Upper lobe of left lung (tissue), 6 donors: ENCODE measurements at regions not wholly inside any gene's neighbourhood (a gene's known extent, or its start where the extent isn't known, plus 50 kb on each side); places are given as distances from the start of the nearest gene placed in this dataset.
A peak's percentile ranks its signal among the peaks of the same experiment; 100 is the strongest.

Source experiments
- ATAC-seq, 2 donors: fragments of 200-7000 bp; cut with Tn5 transposase; one replicate each; pipeline ENCODE4 v1.9.1; 2022; ENCODE audit warnings: mild to moderate bottlenecking in 2 of 2, moderate library complexity in 2 of 2; ENCODE audit not compliant: low FRiP score in 2 of 2
- DNase-seq, 2 donors: peaks; one replicate each; pipeline ENCODE4 v3.0.0-alpha.2; 2019 to 2020
- H3K27ac ChIP-seq, 4 donors: fragments of 200-600 bp; sonication (generic); one replicate each; pipeline ENCODE4 v1.5.1; 2016 to 2019
- H3K27me3 ChIP-seq, 4 donors: fragments of 200-600 bp; sonication (generic); one replicate each; pipeline ENCODE4 v1.5.1; 2017 to 2019
- H3K36me3 ChIP-seq, 4 donors: fragments of 200-600 bp; sonication (generic); one replicate each; pipeline ENCODE4 v1.5.1; 2016 to 2019
- H3K4me1 ChIP-seq, 4 donors: fragments of 200-600 bp; sonication (generic); one replicate each; pipeline ENCODE4 v1.5.1; 2018 to 2019
- H3K4me3 ChIP-seq, 4 donors: fragments of 200-600 bp; sonication (generic); one replicate each; pipeline ENCODE4 v1.5.1; 2017 to 2019; ENCODE audit warnings: mild to moderate bottlenecking in 2 of 4, moderate library complexity in 1 of 4
- H3K9me3 ChIP-seq, 4 donors: fragments of 200-600 bp; sonication (generic); one replicate each; pipeline ENCODE4 v1.5.1; 2018 to 2019
- EP300 ChIP-seq, 4 donors: sonication (generic); formaldehyde crosslinking; IDR thresholded peaks; one replicate each; pipeline ENCODE4 v1.5.1; 2017; ENCODE audit warnings: antibody characterized with exemption in 4 of 4, control low read depth in 2 of 4
- POLR2A ChIP-seq, 4 donors: fragments of 450-650 bp; IDR thresholded peaks; one replicate each; pipeline ENCODE4 v1.5.1; 2016 to 2017; ENCODE audit warnings: antibody characterized with exemption in 4 of 4, mild to moderate bottlenecking in 2 of 4
- POLR2AphosphoS5 ChIP-seq, 2 donors: sonication (generic); formaldehyde crosslinking; IDR thresholded peaks; one replicate each; pipeline ENCODE4 v1.5.1; 2017; ENCODE audit warnings: antibody characterized with exemption in 2 of 2
- whole genome bisulfite sequencing, 2 donors: methylation state at CpG; one replicate each; pipeline ENCODE4 v1.1.5; 2017 to 2018; 5-methylcytosine and 5-hydroxymethylcytosine counted together
- TF ChIP-seq, protein P1 (sequence below), 6 experiments: fragments of 450-650 bp in 4 of 6; fragments of 200-600 bp in 2 of 6; sonication (generic) in 2 of 6; IDR thresholded peaks; one replicate each; pipeline ENCODE4 v1.5.1; 2016 to 2019; ENCODE audit warnings: antibody characterized with exemption in 6 of 6
- donor health status: DM: no; HTN: no; CAD: no; lungs with moderate emphysema.
- donor health status: DM: no; HTN: yes; CAD: no; lungs with severe emphysema.

DNA sequence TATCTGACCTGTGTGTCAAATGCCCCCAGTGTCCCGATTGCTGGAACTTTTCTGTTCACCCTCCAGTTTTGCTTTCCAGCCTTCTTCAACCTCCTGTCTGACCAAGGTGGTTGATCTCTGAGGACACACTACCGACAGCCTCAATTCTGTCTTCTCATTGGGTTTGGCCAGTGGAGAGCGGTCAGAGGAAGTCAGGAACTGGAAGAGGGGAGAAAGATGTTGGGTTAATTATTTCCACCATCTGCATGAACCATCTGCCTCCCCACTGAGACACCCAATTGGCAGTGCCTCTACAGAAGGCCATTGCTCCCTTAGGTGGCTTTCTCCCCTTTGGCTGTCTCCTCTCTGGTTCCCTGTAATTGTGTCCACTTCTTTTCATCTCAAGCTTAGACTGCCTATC lies 154.3 kb upstream of the RAI14 start:
- H3K27me3 ChIP-seq, result no peaks in the 10 kb centered on the region
- H3K9me3 ChIP-seq, result no peaks in the 10 kb centered on the region
- peaks cover 20 to 51% (median 37%) of the 10 kb centered on the region in 4 donors for H3K4me1 ChIP-seq
- no peak overlapping the region for H3K27ac ChIP-seq
- ATAC-seq (no peak), DNase-seq (no peak)
- H3K4me3 ChIP-seq, result no peak overlapping the region
- H3K36me3 ChIP-seq, result no peaks in the 10 kb centered on the region
- WGBS, 2 donors, result 94 to 98% methylated on average over 3 of the region's 3 CpGs
- TF ChIP-seq, protein P1, sequence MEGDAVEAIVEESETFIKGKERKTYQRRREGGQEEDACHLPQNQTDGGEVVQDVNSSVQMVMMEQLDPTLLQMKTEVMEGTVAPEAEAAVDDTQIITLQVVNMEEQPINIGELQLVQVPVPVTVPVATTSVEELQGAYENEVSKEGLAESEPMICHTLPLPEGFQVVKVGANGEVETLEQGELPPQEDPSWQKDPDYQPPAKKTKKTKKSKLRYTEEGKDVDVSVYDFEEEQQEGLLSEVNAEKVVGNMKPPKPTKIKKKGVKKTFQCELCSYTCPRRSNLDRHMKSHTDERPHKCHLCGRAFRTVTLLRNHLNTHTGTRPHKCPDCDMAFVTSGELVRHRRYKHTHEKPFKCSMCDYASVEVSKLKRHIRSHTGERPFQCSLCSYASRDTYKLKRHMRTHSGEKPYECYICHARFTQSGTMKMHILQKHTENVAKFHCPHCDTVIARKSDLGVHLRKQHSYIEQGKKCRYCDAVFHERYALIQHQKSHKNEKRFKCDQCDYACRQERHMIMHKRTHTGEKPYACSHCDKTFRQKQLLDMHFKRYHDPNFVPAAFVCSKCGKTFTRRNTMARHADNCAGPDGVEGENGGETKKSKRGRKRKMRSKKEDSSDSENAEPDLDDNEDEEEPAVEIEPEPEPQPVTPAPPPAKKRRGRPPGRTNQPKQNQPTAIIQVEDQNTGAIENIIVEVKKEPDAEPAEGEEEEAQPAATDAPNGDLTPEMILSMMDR (IDR thresholded peaks at IDR 0.05), result no peak
- TF ChIP-seq EP300 (IDR thresholded peaks at IDR 0.05), result no peak
- no peak for TF ChIP-seq POLR2AphosphoS5 (IDR thresholded peaks at IDR 0.05)
- no peak for TF ChIP-seq POLR2A (IDR thresholded peaks at IDR 0.05)

DNA sequence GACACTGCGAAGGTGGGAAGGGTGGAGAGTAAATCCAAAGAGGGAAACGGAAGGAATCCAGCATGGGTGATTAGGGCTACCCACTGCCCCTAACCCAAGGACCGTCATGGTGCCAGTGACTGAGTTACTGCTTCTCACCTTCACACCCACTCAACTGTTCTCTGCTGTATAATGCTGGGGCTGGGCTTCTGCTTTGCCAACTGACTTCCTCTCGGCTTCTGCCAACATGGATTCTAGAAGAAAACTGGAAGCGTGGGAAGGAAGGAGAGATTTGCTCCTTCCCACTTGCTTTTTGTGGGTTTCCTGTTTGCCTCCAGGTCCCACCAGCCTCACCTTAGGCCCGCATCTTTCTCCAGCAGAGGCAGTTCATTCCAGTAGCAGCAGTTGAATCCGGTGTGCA lies 153.5 kb upstream of the RAI14 start:
- WGBS, 2 donors, result 77 to 79% methylated on average over 7 of the region's 7 CpGs
- ATAC-seq, result no peak
- no peak overlapping the region for H3K4me3 ChIP-seq
- no peaks in the 10 kb centered on the region for H3K9me3 ChIP-seq
- H3K4me1 ChIP-seq, result peaks cover 18 to 46% (median 34%) of the 10 kb centered on the region in 4 donors
- no peak overlapping the region for H3K27ac ChIP-seq
- DNase-seq, result no peak
- H3K27me3 ChIP-seq, result no peaks in the 10 kb centered on the region
- TF ChIP-seq, protein P1 (IDR thresholded peaks at IDR 0.05), result no peak
- TF ChIP-seq POLR2A (IDR thresholded peaks at IDR 0.05) (no peak), POLR2AphosphoS5 (IDR thresholded peaks at IDR 0.05) (no peak), EP300 (IDR thresholded peaks at IDR 0.05) (no peak)
- no peaks in the 10 kb centered on the region for H3K36me3 ChIP-seq

DNA sequence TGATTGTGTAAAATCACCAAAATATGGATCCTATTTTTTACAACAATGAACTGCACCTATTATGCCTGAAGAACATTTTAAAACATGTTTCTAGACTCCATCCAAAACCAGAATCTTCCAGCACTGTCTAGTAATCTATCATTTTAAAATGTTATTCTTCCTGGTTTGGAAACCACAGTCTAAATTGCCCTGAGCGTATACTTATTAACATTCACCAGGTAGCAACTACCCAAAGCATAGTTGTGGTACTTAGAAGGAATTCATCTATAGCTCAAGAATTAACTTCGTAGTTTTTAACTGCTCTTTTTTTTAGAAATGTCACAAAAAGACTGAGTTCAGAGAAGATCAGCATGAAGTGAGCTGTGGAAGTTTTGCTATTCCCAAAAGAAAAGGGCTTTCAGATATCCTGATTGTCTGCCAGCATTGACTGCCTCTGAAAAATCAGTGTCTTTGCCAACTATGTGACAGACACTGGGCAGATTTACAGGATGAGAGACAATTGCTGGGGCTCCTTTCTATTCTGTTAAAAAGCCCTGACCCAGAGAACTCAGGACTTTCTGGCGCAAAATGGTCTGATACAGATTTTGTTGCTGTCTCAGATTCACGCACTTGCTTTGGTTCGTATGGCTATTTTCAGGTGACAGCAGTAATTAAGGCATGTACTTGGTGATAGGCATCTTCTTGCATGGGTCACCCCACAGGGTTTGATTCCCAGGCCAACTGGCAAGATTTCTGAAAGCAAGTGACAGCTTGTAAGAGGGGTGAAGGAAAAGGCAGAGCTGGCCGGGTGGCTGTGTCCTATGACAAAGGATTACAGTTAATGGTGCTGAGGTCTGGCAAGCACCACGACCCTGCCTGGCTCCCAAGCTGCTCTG lies 152.5 kb upstream of the RAI14 start:
- DNase-seq (no peak), ATAC-seq (no peak)
- Histone ChIP-seq H3K4me1 (peaks cover 13 to 36% (median 25%) of the 10 kb centered on the region in 4 donors), H3K27ac (peak overlapping the region in 2 of 4 donors; percentile 6 to 43), H3K4me3 (no peak overlapping the region), H3K36me3 (no peaks in the 10 kb centered on the region), H3K27me3 (no peaks in the 10 kb centered on the region), H3K9me3 (no peaks in the 10 kb centered on the region)
- WGBS, 2 donors, result 54 to 55% methylated on average over 7 of the region's 7 CpGs
- TF ChIP-seq POLR2A (IDR thresholded peaks at IDR 0.05), result no peak
- TF ChIP-seq POLR2AphosphoS5 (IDR thresholded peaks at IDR 0.05), result no peak
- TF ChIP-seq, protein P1 (IDR thresholded peaks at IDR 0.05), result no peak
- TF ChIP-seq EP300 (IDR thresholded peaks at IDR 0.05), result no peak

DNA sequence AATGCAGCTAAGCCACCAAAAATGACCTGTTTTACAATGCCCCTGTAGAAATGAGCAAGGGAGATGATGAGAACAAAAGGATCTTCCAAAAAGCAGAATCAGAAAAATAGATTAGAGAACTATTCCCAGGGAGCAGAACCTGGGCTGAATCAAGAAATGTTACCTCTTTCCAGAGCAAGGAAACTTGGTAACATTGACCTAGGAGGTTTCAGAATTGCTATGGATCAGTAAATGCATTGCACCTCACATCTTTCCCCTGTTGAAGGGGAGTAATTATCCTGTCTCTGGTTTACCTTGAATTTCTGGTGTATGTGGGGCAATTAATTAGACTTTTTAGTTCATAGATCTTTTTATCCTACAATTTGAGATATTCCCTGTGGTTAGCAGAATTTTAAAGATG lies 151.2 kb upstream of the RAI14 start:
- H3K4me3 ChIP-seq, result no peak overlapping the region
- H3K4me1 ChIP-seq, result peaks cover 3 to 32% (median 16%) of the 10 kb centered on the region in 4 donors
- H3K27ac ChIP-seq, result no peak overlapping the region
- TF ChIP-seq POLR2A (IDR thresholded peaks at IDR 0.05), result no peak
- no peak for TF ChIP-seq POLR2AphosphoS5 (IDR thresholded peaks at IDR 0.05)
- TF ChIP-seq, protein P1 (IDR thresholded peaks at IDR 0.05), result no peak
- no peak for TF ChIP-seq EP300 (IDR thresholded peaks at IDR 0.05)
- H3K9me3 ChIP-seq, result no peaks in the 10 kb centered on the region
- H3K27me3 ChIP-seq, result no peaks in the 10 kb centered on the region
- DNase-seq (no peak), ATAC-seq (no peak)
- no peaks in the 10 kb centered on the region for H3K36me3 ChIP-seq

DNA sequence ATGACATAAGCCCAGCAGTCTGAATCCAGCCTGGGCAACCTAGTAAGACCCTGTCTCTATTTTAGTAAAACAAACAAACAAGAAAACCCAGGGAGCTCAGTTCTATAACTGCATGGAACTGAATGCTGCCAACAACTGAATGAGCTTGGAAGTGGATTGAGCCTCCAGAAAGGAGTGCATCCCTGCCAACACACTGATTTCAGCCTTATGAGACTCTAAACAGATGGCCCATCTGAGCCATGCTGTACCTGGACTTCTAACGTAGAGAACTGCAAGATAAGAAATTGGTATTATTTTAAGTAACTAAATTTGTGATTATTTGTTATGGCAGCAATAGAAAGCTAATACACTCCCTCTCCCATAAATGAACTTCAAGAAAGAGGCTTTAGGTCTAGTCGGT lies 150.4 kb upstream of the RAI14 start:
- DNase-seq, result no peak
- 90 to 93% methylated on average over 2 of the region's 2 CpGs for WGBS, 2 donors
- peaks cover 0 to 35% (median 13%) of the 10 kb centered on the region in 4 donors for H3K4me1 ChIP-seq
- no peaks in the 10 kb centered on the region for H3K9me3 ChIP-seq
- H3K4me3 ChIP-seq, result no peak overlapping the region
- H3K27me3 ChIP-seq, result no peaks in the 10 kb centered on the region
- no peak overlapping the region for H3K27ac ChIP-seq
- TF ChIP-seq POLR2AphosphoS5 (IDR thresholded peaks at IDR 0.05) (no peak), EP300 (IDR thresholded peaks at IDR 0.05) (no peak), POLR2A (IDR thresholded peaks at IDR 0.05) (no peak)
- TF ChIP-seq, protein P1 (IDR thresholded peaks at IDR 0.05), result no peak
- ATAC-seq, result no peak
- no peaks in the 10 kb centered on the region for H3K36me3 ChIP-seq
